ES-I3 (cell line): ENCODE measurements at regions not wholly inside any gene's neighbourhood (a gene's known extent, or its start where the extent isn't known, plus 50 kb on each side); places are given as distances from the start of the nearest gene placed in this dataset.

ENCODE experiments used
- H3K36me3 ChIP-seq: 2 replicates; pipeline ENCODE4 v1.6.1; 2013; ENCODE audit warnings: mild to moderate bottlenecking, low read length, control low read depth, moderate library complexity; ENCODE audit not compliant: insufficient read depth
- H3K4me1 ChIP-seq: 2 replicates; pipeline ENCODE4 v1.6.1; 2013; ENCODE audit warnings: mild to moderate bottlenecking, control low read depth, low read length; ENCODE audit not compliant: insufficient read depth
- H3K9ac ChIP-seq: 2 replicates; pipeline ENCODE4 v1.6.1; 2013; ENCODE audit warnings: low read depth, mild to moderate bottlenecking, low read length, moderate library complexity
- H3K9me3 ChIP-seq: 2 replicates; pipeline ENCODE4 v1.6.1; 2013; ENCODE audit warnings: mild to moderate bottlenecking, low read length, moderate library complexity; ENCODE audit not compliant: control insufficient read depth, insufficient read depth

DNA sequence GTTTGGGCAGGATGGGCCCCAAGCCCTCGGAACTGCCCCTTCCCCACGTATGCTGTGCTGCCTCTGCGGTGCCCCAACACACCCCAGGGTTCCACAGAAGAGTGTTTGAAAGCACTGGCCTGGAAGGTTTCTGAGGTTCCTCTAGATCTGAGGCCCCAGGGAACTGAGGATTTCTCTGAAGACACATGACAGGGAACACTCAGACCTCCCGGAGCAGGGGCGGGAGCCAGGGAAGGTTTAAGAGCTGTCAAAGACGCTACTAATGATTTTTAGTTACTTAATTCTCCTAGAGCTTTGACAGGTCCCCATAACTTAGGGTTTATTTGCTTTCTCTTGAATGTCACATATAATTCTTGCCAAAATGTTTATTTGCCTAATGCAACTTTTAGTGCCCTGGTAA, 212.3 kb upstream of the GRIK3 start:
- Histone ChIP-seq H3K4me1 (peaks cover 14% of the 10 kb centered on the region), H3K9ac (no peak overlapping the region), H3K9me3 (no peaks in the 10 kb centered on the region), H3K36me3 (no peaks in the 10 kb centered on the region)

- Histone ChIP-seq H3K9me3 (no peaks in the 10 kb centered on the region), H3K36me3 (no peaks in the 10 kb centered on the region), H3K4me1 (no peaks in the 10 kb centered on the region), H3K9ac (no peak overlapping the region)
Measured at GRCh38 chr1:37250371-37250770, 216.1 kb upstream of the GRIK3 start.

- Histone ChIP-seq H3K9ac (peak overlapping the region; percentile 31; the same call in 1 of the 2 replicates), H3K36me3 (no peaks in the 10 kb centered on the region), H3K4me1 (peaks cover 13% of the 10 kb centered on the region; the same call in 1 of the 2 replicates), H3K9me3 (no peaks in the 10 kb centered on the region)
Measured at GRCh38 chr1:37255136-37255795, 219.1 kb upstream of the ZC3H12A start.

DNA sequence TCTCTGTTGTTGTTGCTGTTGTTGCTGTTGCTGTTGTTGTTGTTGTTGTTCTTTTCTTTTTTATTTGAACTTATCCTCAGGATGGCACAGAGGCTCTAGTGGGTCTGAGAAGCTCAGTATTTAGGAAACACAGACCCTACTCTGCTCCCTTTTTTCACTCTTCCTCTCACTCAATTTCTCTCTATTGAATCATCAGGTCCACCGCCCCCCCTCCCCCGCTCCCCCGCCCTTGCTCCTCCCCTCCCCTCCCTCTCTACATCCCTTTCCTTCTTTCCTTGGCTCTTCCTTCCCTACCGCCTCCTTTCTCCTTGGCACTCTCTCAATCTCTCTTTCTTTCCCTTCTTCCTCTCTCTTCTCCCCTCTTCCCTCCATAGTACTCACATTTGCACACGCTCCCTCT, 218.5 kb upstream of the ZC3H12A start:
- Histone ChIP-seq H3K9me3 (no peaks in the 10 kb centered on the region), H3K4me1 (peaks cover 13% of the 10 kb centered on the region; the same call in 1 of the 2 replicates), H3K9ac (no peak overlapping the region; the same call in 1 of the 2 replicates), H3K36me3 (no peaks in the 10 kb centered on the region)

- H3K36me3 ChIP-seq = no peaks in the 10 kb centered on the region
- H3K4me1 ChIP-seq = peaks cover 22% of the 10 kb centered on the region
- no peak overlapping the region for H3K9ac ChIP-seq
- no peaks in the 10 kb centered on the region for H3K9me3 ChIP-seq
Measured at GRCh38 chr1:37257646-37258045, 216.7 kb upstream of the ZC3H12A start.

DNA sequence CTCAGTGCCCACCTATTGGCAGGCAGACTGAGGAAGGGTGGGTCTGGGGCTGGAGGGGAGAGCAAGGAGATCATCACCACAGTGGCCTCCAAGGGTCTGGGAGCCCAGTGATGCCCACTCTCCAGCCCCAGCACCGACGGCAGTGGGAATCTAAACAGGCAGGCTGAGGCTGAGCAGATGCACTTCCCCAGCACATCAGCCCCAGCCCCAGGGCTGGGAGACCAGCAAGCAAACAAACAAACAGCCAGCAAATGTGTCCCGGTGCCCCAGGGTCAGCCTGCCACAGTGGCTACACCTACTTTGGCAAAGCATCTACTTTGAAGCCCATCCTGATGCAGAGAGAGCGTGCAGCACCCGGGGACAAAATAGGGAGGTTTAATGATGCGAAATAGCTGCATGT, 216.3 kb upstream of the ZC3H12A start:
- Histone ChIP-seq H3K36me3 (no peaks in the 10 kb centered on the region), H3K9me3 (no peaks in the 10 kb centered on the region), H3K9ac (no peak overlapping the region), H3K4me1 (peaks cover 22% of the 10 kb centered on the region)

DNA sequence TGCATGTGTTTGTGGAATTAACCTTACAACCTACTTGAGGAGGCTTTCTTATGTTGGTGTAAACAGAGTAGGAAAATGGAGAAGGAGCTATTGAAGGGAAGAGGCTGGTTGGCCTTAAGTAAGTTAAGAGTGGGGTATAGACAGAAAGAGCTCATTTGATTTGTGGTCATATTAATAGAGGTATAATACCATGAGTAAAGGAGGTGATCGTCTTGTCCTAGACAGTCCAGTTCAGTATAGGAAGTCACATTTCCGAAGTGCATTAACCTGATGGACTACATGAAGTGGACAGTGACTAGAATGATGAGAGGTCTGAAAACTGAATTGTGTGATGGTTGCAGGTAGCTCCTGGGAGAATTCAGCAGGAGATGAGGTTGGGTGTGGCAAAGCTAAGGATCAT, 215.4 kb upstream of the ZC3H12A start:
- no peaks in the 10 kb centered on the region for H3K36me3 ChIP-seq
- no peaks in the 10 kb centered on the region for H3K9me3 ChIP-seq
- peaks cover 22% of the 10 kb centered on the region for H3K4me1 ChIP-seq
- H3K9ac ChIP-seq = no peak overlapping the region

GRCh38 chr1:37261129-37261528, 213.3 kb upstream of the ZC3H12A start:
- Histone ChIP-seq H3K36me3 (no peaks in the 10 kb centered on the region), H3K9me3 (no peaks in the 10 kb centered on the region), H3K9ac (no peak overlapping the region), H3K4me1 (peaks cover 29% of the 10 kb centered on the region)

- H3K36me3 ChIP-seq = no peaks in the 10 kb centered on the region
Measured at GRCh38 chr1:37262439-37263170, 211.8 kb upstream of the ZC3H12A start.

GRCh38 chr1:37265156-37265555, 209.2 kb upstream of the ZC3H12A start:
- peaks cover 34% of the 10 kb centered on the region for H3K4me1 ChIP-seq
- H3K9ac ChIP-seq = no peak overlapping the region
- H3K36me3 ChIP-seq = no peaks in the 10 kb centered on the region
- no peaks in the 10 kb centered on the region for H3K9me3 ChIP-seq

More at GRCh38 chr1:37262439-37263170, 211.8 kb upstream of the ZC3H12A start:
- H3K9me3 ChIP-seq = no peaks in the 10 kb centered on the region
- no peak overlapping the region for H3K9ac ChIP-seq
- H3K4me1 ChIP-seq = peaks cover 31% of the 10 kb centered on the region

- no peaks in the 10 kb centered on the region for H3K36me3 ChIP-seq
- H3K9ac ChIP-seq = no peak overlapping the region
- peaks cover 34% of the 10 kb centered on the region for H3K4me1 ChIP-seq
- no peaks in the 10 kb centered on the region for H3K9me3 ChIP-seq
Measured at GRCh38 chr1:37265786-37266667, 208.4 kb upstream of the ZC3H12A start.

DNA sequence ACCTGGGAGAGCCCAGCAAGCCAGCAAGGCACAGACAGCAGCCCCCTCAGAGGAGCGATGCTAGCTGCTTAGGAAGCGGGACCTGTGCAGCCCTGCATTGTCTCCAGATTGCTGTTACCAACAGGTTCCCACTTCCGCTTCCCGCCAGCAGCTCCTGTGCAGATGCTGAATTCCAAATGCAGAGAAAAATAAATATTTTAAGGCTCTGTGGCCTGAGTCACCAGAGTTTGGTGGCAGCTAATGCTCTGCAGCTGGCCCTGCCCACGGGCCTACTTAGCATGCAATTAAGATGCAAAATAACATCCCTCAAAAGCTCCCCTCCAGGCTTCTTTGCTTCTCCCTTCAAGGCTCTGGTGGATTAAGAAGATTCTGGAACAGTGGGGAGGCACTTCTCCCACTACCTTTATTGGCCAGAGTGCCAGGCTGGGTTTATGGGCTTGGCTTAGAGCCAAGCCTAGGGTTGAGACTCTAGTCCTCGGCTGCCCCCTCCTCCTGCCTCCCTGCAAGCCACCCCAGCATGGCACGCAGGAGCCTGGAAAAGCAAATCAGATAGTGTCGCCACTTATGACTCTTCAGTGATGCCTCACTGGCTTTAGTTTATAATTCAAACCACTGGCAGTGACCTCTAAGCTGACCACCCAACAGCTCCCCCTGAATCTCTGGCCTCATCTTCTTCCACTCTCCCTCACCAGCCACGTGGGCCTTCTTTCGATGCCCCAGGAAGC, 207.1 kb upstream of the ZC3H12A start:
- Histone ChIP-seq H3K4me1 (peaks cover 25% of the 10 kb centered on the region), H3K36me3 (no peaks in the 10 kb centered on the region), H3K9me3 (no peaks in the 10 kb centered on the region), H3K9ac (no peak overlapping the region)

DNA sequence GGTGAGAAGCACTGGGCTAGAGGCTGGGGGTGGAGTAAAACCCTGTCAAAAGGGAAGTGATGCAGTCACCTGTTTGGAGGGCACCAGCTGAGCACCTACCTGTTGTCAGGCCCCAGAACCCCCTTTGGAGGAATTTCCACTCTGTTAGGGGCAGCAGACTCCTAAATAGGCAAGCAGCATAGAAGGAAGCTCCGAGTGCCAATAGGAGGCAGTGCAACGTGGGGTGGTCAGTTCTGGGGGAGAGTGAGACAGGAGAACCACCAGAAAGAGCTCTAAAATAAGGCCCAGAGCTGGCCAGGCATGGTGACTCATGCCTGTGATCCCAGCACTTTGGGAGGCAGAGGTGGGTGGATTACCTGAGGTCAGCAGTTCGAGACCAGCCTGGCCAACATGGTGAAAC, 203.7 kb upstream of the ZC3H12A start:
- H3K36me3 ChIP-seq = no peaks in the 10 kb centered on the region
- H3K4me1 ChIP-seq = peaks cover 39% of the 10 kb centered on the region
- no peak overlapping the region for H3K9ac ChIP-seq
- no peaks in the 10 kb centered on the region for H3K9me3 ChIP-seq

DNA sequence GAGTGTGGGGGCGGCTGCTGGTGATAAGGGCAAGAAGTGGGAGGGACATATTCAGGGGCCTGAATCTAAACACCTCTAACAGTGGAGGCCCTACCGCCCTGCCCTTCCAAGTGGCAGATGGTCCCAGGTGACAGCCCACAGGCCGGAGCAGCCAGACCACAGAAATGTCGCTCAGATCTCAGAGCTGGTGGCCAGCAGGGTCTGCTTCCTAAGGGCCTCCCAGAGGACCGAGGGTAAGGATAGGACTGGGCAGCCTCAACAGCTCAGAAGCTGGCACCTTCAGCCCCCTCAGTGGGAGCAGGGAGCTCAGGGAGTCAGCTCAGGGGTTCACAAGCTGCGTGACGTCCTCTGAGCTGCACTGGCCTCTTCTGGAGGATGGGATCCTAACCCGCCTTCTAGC, 201.8 kb upstream of the ZC3H12A start:
- Histone ChIP-seq H3K9me3 (no peaks in the 10 kb centered on the region), H3K4me1 (peaks cover 20% of the 10 kb centered on the region; the same call in 1 of the 2 replicates), H3K9ac (no peak overlapping the region), H3K36me3 (no peaks in the 10 kb centered on the region)
